RWPE2 (cell line): ENCODE measurements at regions not wholly inside any gene's neighbourhood (a gene's known extent, or its start where the extent isn't known, plus 50 kb on each side); places are given as distances from the start of the nearest gene placed in this dataset.
"Not testable (repeated sequence)": the region's sequence is repeated elsewhere in the genome, so short reads cannot be mapped to it uniquely, and the experiment has no call there.

Source experiments
- ATAC-seq: fragments of 200-7000 bp; cut with Tn5 transposase; 3 replicates; pipeline ENCODE4 v1.9.1; 2021; ENCODE audit warnings: low read depth
- DNase-seq: peaks from one replicate; pipeline ENCODE4 v3.0.0-alpha.2; 2020; ENCODE audit warnings: low spot score
- H3K27ac ChIP-seq: fragments of 450-650 bp; 2 replicates; pipeline ENCODE4 v1.5.1; 2017; ENCODE audit warnings: mild to moderate bottlenecking; ENCODE audit not compliant: poor library complexity, severe bottlenecking
- H3K27me3 ChIP-seq: fragments of 250-450 bp; sonication (Bioruptor Pico); 2 replicates; pipeline ENCODE4 v1.5.1; 2021; ENCODE audit warnings: mild to moderate bottlenecking, moderate library complexity; ENCODE audit not compliant: insufficient read depth, poor library complexity, severe bottlenecking
- H3K36me3 ChIP-seq: fragments of 250-450 bp; sonication (Bioruptor Pico); 2 replicates; pipeline ENCODE4 v1.5.1; 2020; ENCODE audit warnings: low read depth, mild to moderate bottlenecking, moderate library complexity
- H3K4me1 ChIP-seq: fragments of 250-450 bp; sonication (Bioruptor Pico); 2 replicates; pipeline ENCODE4 v1.5.1; 2021; ENCODE audit warnings: mild to moderate bottlenecking, moderate library complexity; ENCODE audit not compliant: insufficient read depth, poor library complexity, severe bottlenecking
- H3K4me3 ChIP-seq: fragments of 250-450 bp; sonication (Bioruptor Pico); 2 replicates; pipeline ENCODE4 v1.5.1; 2021; ENCODE audit warnings: mild to moderate bottlenecking, moderate library complexity; ENCODE audit not compliant: severe bottlenecking
- H3K9me3 ChIP-seq: fragments of 250-450 bp; sonication (Bioruptor Pico); 2 replicates; pipeline ENCODE4 v1.5.1; 2021; ENCODE audit warnings: mild to moderate bottlenecking, moderate library complexity; ENCODE audit not compliant: severe bottlenecking
- CTCF ChIP-seq: fragments of 450-650 bp; IDR thresholded peaks from one replicate; pipeline ENCODE4 v1.5.1; 2017; ENCODE audit warnings: mild to moderate bottlenecking, moderate library complexity; ENCODE audit not compliant: poor library complexity, severe bottlenecking

GRCh38 chr4:183814461-183814860 lies 90.6 kb upstream of the STOX2 start:
- TF ChIP-seq CTCF: no peak
- Histone ChIP-seq H3K4me3 (no peak overlapping the region), H3K9me3 (no peaks in the 10 kb centered on the region), H3K27ac (no peak overlapping the region), H3K36me3 (no peaks in the 10 kb centered on the region), H3K4me1 (no peaks in the 10 kb centered on the region), H3K27me3 (no peaks in the 10 kb centered on the region)
- no peak for DNase-seq
- ATAC-seq: no peak

- no peak for TF ChIP-seq CTCF
- no peaks in the 10 kb centered on the region for H3K4me1 ChIP-seq
- H3K27ac ChIP-seq: no peak overlapping the region
- ATAC-seq (no peak), DNase-seq (no peak)
- no peak overlapping the region for H3K4me3 ChIP-seq
- no peaks in the 10 kb centered on the region for H3K36me3 ChIP-seq
- H3K9me3 ChIP-seq: no peaks in the 10 kb centered on the region
- H3K27me3 ChIP-seq: no peaks in the 10 kb centered on the region
Measured at GRCh38 chr4:183816077-183816476, 89.0 kb upstream of the STOX2 start.

GRCh38 chr4:183816882-183817509 lies 88.1 kb upstream of the STOX2 start:
- no peak for TF ChIP-seq CTCF
- no peak for DNase-seq
- H3K27ac ChIP-seq: no peak overlapping the region
- no peaks in the 10 kb centered on the region for H3K27me3 ChIP-seq
- ATAC-seq: no peak
- no peak overlapping the region for H3K4me3 ChIP-seq
- no peaks in the 10 kb centered on the region for H3K9me3 ChIP-seq
- H3K4me1 ChIP-seq: no peaks in the 10 kb centered on the region
- H3K36me3 ChIP-seq: no peaks in the 10 kb centered on the region

GRCh38 chr4:183818591-183818990 lies 86.5 kb upstream of the STOX2 start:
- H3K27ac ChIP-seq, ATAC-seq, H3K4me3 ChIP-seq, H3K4me1 ChIP-seq, H3K27me3 ChIP-seq, DNase-seq, H3K36me3 ChIP-seq, H3K9me3 ChIP-seq: not testable (repeated sequence)

- TF ChIP-seq CTCF: no peak
- Histone ChIP-seq H3K4me3 (no peak overlapping the region), H3K4me1 (peaks cover 2% of the 10 kb centered on the region), H3K27me3 (no peaks in the 10 kb centered on the region), H3K27ac (no peak overlapping the region), H3K36me3 (no peaks in the 10 kb centered on the region), H3K9me3 (no peaks in the 10 kb centered on the region)
- ATAC-seq: no peak
- DNase-seq: no peak
Measured at GRCh38 chr4:183821076-183821853, 83.8 kb upstream of the STOX2 start.
